GM12878 (cell line): ENCODE measurements at regions not wholly inside any gene's neighbourhood (a gene's known extent, or its start where the extent isn't known, plus 50 kb on each side); places are given as distances from the start of the nearest gene placed in this dataset.

Source experiments
- CHD2 ChIP-seq: IDR thresholded peaks from 2 replicates; pipeline ENCODE4 v1.6.1; 2011; ENCODE audit warnings: low read depth, low read length, improper control_type of control experiment, borderline replicate concordance
- JUNB ChIP-seq: IDR thresholded peaks from 2 replicates; pipeline ENCODE4 v1.6.1; 2016; ENCODE audit warnings: antibody characterized with exemption, mild to moderate bottlenecking
- PAX8 ChIP-seq: fragments of 450-650 bp; IDR thresholded peaks from 2 replicates; pipeline ENCODE4 v1.6.1; 2017; ENCODE audit warnings: mild to moderate bottlenecking, moderate library complexity
- POLR2A ChIP-seq: IDR thresholded peaks from 2 replicates; pipeline ENCODE4 v1.6.1; 2011; ENCODE audit warnings: low read depth, mild to moderate bottlenecking, low read length
- POLR2AphosphoS5 ChIP-seq: IDR thresholded peaks from 2 replicates; pipeline ENCODE4 v1.6.1; 2011; ENCODE audit warnings: mild to moderate bottlenecking, low read length, inconsistent platforms
- RAD51 ChIP-seq: fragments of 450-650 bp; IDR thresholded peaks from 2 replicates; pipeline ENCODE4 v1.6.1; 2016; ENCODE audit warnings: moderate library complexity, mild to moderate bottlenecking, inconsistent platforms
- SMARCA5 ChIP-seq: fragments of 450-650 bp; IDR thresholded peaks from 2 replicates; pipeline ENCODE4 v1.6.1; 2017; ENCODE audit warnings: mild to moderate bottlenecking
- TAF1 ChIP-seq: IDR thresholded peaks from 2 replicates; pipeline ENCODE4 v1.6.1; 2011; ENCODE audit warnings: mild to moderate bottlenecking, low read depth, low read length, borderline replicate concordance
- TBL1XR1 ChIP-seq: IDR thresholded peaks from 2 replicates; pipeline ENCODE4 v1.6.1; 2012; ENCODE audit warnings: low read depth, low read length, improper control_type of control experiment
- ZNF24 ChIP-seq: fragments of 450-650 bp; IDR thresholded peaks from 2 replicates; pipeline ENCODE4 v1.6.1; 2017; ENCODE audit warnings: antibody characterized with exemption, mild to moderate bottlenecking

- TF ChIP-seq PAX8: no peak
- TF ChIP-seq RAD51: no peak
- no peak for TF ChIP-seq TBL1XR1
- no peak for TF ChIP-seq CHD2
- no peak for TF ChIP-seq JUNB
- no peak for TF ChIP-seq POLR2A
- TF ChIP-seq SMARCA5: no peak
- TF ChIP-seq POLR2AphosphoS5: no peak
- no peak for TF ChIP-seq TAF1
- no peak for TF ChIP-seq ZNF24
Observed at GRCh38 chr19:20453425-20453935, 112.1 kb downstream of the ZNF737 start.
